Head of caudate nucleus (tissue), 42 donors: ENCODE measurements at regions not wholly inside any gene's neighbourhood (a gene's known extent, or its start where the extent isn't known, plus 50 kb on each side); places are given as distances from the start of the nearest gene placed in this dataset.

Experiments used
- DNase-seq, 42 donors: peaks; one replicate each; pipeline versions ENCODE4 v3.0.0 to v3.0.0-alpha.2; 2020 to 2021; ENCODE audit warnings: mixed read lengths in 7 of 42
- intact Hi-C: fragments of 100-400 bp; cut with DNase I; formaldehyde crosslinking; loops from one replicate; pipeline ENCODE4 v1.15.0; 2022

GRCh38 chr5:90020575-90021538 lies 388.7 kb downstream of the CETN3 start:
- intact Hi-C loops = no loop called here
- no peak for DNase-seq

GRCh38 chr5:90017239-90017638 lies 392.3 kb downstream of the CETN3 start:
- DNase-seq = no peak
- intact Hi-C loops = no loop called here

- intact Hi-C loops = no loop called here
- no peak for DNase-seq
These were observed 394.0 kb downstream of the CETN3 start for GRCh38 chr5:90015584-90016018.

- intact Hi-C loops = no loop called here
- no peak for DNase-seq
These were observed 395.1 kb downstream of the CETN3 start for GRCh38 chr5:90014420-90014819.

- no peak for DNase-seq
These were observed 409.2 kb downstream of the CETN3 start for GRCh38 chr5:90000351-90000750.

GRCh38 chr5:89998519-89999305 lies 410.8 kb downstream of the CETN3 start:
- intact Hi-C loops = no loop called here
- no peak for DNase-seq

More at GRCh38 chr5:90000351-90000750, 409.2 kb downstream of the CETN3 start:
- intact Hi-C loops = no loop called here

GRCh38 chr5:89996890-89997289 lies 412.7 kb downstream of the CETN3 start:
- no peak for DNase-seq
- intact Hi-C loops = no loop called here

GRCh38 chr5:89996335-89996734 lies 413.2 kb downstream of the CETN3 start:
- no peak for DNase-seq
- intact Hi-C loops = no loop called here

GRCh38 chr5:89994266-89994665 lies 415.3 kb downstream of the CETN3 start:
- intact Hi-C loops = no loop called here
- DNase-seq = no peak

- intact Hi-C loops = no loop called here
- no peak for DNase-seq
These were observed 417.4 kb downstream of the CETN3 start for GRCh38 chr5:89992201-89992600.

- DNase-seq = no peak
- intact Hi-C loops = no loop called here
These were observed 418.0 kb downstream of the CETN3 start for GRCh38 chr5:89991592-89991991.

GRCh38 chr5:89989776-89990175 lies 419.8 kb downstream of the CETN3 start:
- intact Hi-C loops = no loop called here
- no peak for DNase-seq

- intact Hi-C loops = no loop called here
- no peak for DNase-seq
These were observed 420.4 kb downstream of the CETN3 start for GRCh38 chr5:89988998-89989655.

GRCh38 chr5:89988129-89988810 lies 421.3 kb downstream of the CETN3 start:
- intact Hi-C loops = no loop called here
- no peak for DNase-seq

- intact Hi-C loops = no loop called here
- no peak for DNase-seq
These were observed 426.3 kb downstream of the CETN3 start for GRCh38 chr5:89983216-89983615.

GRCh38 chr5:89981878-89982773 lies 427.4 kb downstream of the CETN3 start:
- no peak for DNase-seq
- intact Hi-C loops = no loop called here

GRCh38 chr5:89981021-89981420 lies 428.5 kb downstream of the CETN3 start:
- intact Hi-C loops = no loop called here
- peak in 27 of 42 donors; percentile 8 to 73 (median 31) for DNase-seq

- DNase-seq = no peak
- intact Hi-C loops = no loop called here
These were observed 436.0 kb downstream of the CETN3 start for GRCh38 chr5:89973516-89973915.
